Astrocyte (in vitro differentiated cells and primary cell): ENCODE measurements at regions not wholly inside any gene's neighbourhood (a gene's known extent, or its start where the extent isn't known, plus 50 kb on each side); places are given as distances from the start of the nearest gene placed in this dataset.

ENCODE experiments used
- DNase-seq: peaks from one replicate; pipeline ENCODE4 v3.0.0-alpha.2; 2010; ENCODE audit warnings: low read depth
- FAIRE-seq: peaks from 2 replicates; lab custom pipeline; 2011; peaks lifted over from hg19 to GRCh38; lab: Jason Lieb, UNC
- H2AFZ ChIP-seq: 2 replicates; pipeline ENCODE4 v1.6.0; 2012; ENCODE audit warnings: low read depth, low read length, inconsistent platforms
- H3K27ac ChIP-seq: 2 replicates; pipeline ENCODE4 v1.5.1; 2011; ENCODE audit warnings: low read depth, low read length, inconsistent platforms
- H3K27me3 ChIP-seq: 2 replicates; pipeline ENCODE4 v1.6.0; 2011; ENCODE audit warnings: low read length, inconsistent platforms; ENCODE audit not compliant: insufficient read depth
- H3K36me3 ChIP-seq: 2 replicates; pipeline ENCODE4 v1.5.1; 2011; ENCODE audit warnings: low read length, inconsistent platforms; ENCODE audit not compliant: insufficient read depth
- H3K4me1 ChIP-seq: 2 replicates; pipeline ENCODE4 v1.5.1; 2011; ENCODE audit warnings: low read length, inconsistent platforms; ENCODE audit not compliant: insufficient read depth
- H3K4me2 ChIP-seq: 2 replicates; pipeline ENCODE4 v1.6.0; 2012; ENCODE audit warnings: low read length, inconsistent platforms
- H3K4me3 ChIP-seq: 2 replicates; pipeline ENCODE4 v1.5.1; 2011; ENCODE audit warnings: low read depth, mild to moderate bottlenecking, low read length, inconsistent platforms; ENCODE audit not compliant: insufficient read depth
- H3K79me2 ChIP-seq: 2 replicates; pipeline ENCODE4 v1.6.0; 2012; ENCODE audit warnings: mild to moderate bottlenecking, low read length, inconsistent platforms; ENCODE audit not compliant: insufficient read depth
- H3K9ac ChIP-seq: 2 replicates; pipeline ENCODE4 v1.6.0; 2012; ENCODE audit warnings: mild to moderate bottlenecking, low read length, inconsistent platforms
- H3K9me3 ChIP-seq: 2 replicates; pipeline ENCODE4 v1.5.1; 2012; ENCODE audit warnings: low read depth, mild to moderate bottlenecking, low read length, inconsistent platforms; ENCODE audit not compliant: insufficient read depth
- H4K20me1 ChIP-seq: 2 replicates; pipeline ENCODE4 v1.6.0; 2012; ENCODE audit warnings: low read length, inconsistent platforms; ENCODE audit not compliant: insufficient read depth
- H3K27ac Mint-ChIP-seq: one replicate; pipeline ENCODE4 v1.8.0; 2021; ENCODE audit warnings: mild to moderate bottlenecking, mixed read lengths; ENCODE audit not compliant: unreplicated experiment
- H3K27me3 Mint-ChIP-seq: one replicate; pipeline ENCODE4 v1.8.0; 2021; ENCODE audit warnings: low read depth, mixed read lengths; ENCODE audit not compliant: unreplicated experiment
- H3K36me3 Mint-ChIP-seq: one replicate; pipeline ENCODE4 v1.8.0; 2021; ENCODE audit warnings: low read depth, mixed read lengths; ENCODE audit not compliant: unreplicated experiment
- H3K4me1 Mint-ChIP-seq: one replicate; pipeline ENCODE4 v1.8.0; 2021; ENCODE audit warnings: low read depth, mixed read lengths; ENCODE audit not compliant: unreplicated experiment
- H3K4me3 Mint-ChIP-seq: one replicate; pipeline ENCODE4 v1.8.0; 2021; ENCODE audit warnings: mild to moderate bottlenecking, moderate library complexity, mixed read lengths; ENCODE audit not compliant: unreplicated experiment
- H3K9me3 Mint-ChIP-seq: one replicate; pipeline ENCODE4 v1.8.0; 2021; ENCODE audit warnings: mild to moderate bottlenecking, mixed read lengths; ENCODE audit not compliant: unreplicated experiment
- EZH2 ChIP-seq: IDR thresholded peaks from 2 replicates; pipeline ENCODE4 v1.6.1; 2012; ENCODE audit warnings: mild to moderate bottlenecking, low read length, inconsistent platforms; ENCODE audit not compliant: insufficient read depth
- TF ChIP-seq, protein P1 (sequence below): IDR thresholded peaks from 2 replicates; pipeline ENCODE4 v1.5.1; 2011; ENCODE audit warnings: low read depth, mild to moderate bottlenecking, inconsistent platforms, low read length, moderate library complexity; ENCODE audit not compliant: insufficient read depth

DNA sequence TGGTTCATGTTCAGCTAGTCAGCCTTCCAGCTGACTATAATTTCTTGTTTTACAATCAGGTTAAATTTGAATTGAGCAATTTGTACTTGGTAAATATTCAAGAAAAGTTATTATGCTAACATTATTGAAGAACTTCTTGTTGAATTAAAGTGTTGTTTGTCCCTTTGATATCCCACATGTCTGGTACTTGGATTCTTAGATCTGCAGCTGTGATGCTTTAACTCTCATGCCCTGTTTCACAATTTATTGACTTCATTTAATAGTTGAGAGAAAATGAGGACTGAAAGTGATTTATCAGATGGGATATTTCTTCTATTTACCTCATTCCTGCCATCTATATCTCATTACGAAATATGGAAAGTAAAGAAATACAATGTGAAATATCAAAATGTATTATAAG is 92.8 kb downstream of the FASLG start:
- Histone ChIP-seq H3K4me1 (peaks cover 5% of the 10 kb centered on the region), H2AFZ (no peak overlapping the region), H3K4me2 (no peak overlapping the region), H3K27me3 (peaks cover 11% of the 10 kb centered on the region), H3K9me3 (no peaks in the 10 kb centered on the region), H3K36me3 (no peaks in the 10 kb centered on the region), H4K20me1 (no peaks in the 10 kb centered on the region), H3K9ac (no peak overlapping the region), H3K79me2 (no peaks in the 10 kb centered on the region), H3K27ac (no peak overlapping the region), H3K4me3 (no peak overlapping the region)
- Mint-ChIP-seq H3K27me3 (peaks cover 21% of the 10 kb centered on the region), H3K4me3 (no peak overlapping the region), H3K36me3 (no peaks in the 10 kb centered on the region), H3K9me3 (no peaks in the 10 kb centered on the region), H3K27ac (no peak overlapping the region), H3K4me1 (no peaks in the 10 kb centered on the region)
- DNase-seq (no peak), FAIRE-seq (no peak)
- TF ChIP-seq, protein P1, sequence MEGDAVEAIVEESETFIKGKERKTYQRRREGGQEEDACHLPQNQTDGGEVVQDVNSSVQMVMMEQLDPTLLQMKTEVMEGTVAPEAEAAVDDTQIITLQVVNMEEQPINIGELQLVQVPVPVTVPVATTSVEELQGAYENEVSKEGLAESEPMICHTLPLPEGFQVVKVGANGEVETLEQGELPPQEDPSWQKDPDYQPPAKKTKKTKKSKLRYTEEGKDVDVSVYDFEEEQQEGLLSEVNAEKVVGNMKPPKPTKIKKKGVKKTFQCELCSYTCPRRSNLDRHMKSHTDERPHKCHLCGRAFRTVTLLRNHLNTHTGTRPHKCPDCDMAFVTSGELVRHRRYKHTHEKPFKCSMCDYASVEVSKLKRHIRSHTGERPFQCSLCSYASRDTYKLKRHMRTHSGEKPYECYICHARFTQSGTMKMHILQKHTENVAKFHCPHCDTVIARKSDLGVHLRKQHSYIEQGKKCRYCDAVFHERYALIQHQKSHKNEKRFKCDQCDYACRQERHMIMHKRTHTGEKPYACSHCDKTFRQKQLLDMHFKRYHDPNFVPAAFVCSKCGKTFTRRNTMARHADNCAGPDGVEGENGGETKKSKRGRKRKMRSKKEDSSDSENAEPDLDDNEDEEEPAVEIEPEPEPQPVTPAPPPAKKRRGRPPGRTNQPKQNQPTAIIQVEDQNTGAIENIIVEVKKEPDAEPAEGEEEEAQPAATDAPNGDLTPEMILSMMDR, result no peak
- TF ChIP-seq EZH2, result no peak

DNA sequence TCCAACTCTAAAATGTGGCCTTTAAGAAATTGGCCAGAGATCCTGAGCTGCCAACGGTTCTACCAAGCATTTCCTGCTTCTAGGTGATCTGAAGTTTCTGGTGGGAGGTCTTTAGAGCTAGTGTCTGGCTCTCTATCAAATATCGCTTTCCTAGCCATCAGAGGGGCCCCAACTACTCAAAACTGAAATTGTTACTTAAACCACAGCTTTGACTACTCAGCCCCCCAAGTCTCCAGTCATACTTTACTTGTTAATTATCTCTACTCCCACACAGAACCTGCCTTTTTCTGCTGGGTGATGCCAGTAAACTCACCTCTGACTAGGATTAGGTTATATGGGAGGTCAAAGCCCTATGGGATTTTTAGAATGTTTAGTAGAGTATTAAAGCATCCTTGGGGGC is 95.1 kb downstream of the FASLG start:
- no peaks in the 10 kb centered on the region for H3K36me3 Mint-ChIP-seq
- H4K20me1 ChIP-seq, result no peaks in the 10 kb centered on the region
- FAIRE-seq (no peak), DNase-seq (no peak)
- no peak overlapping the region for H2AFZ ChIP-seq
- H3K27ac Mint-ChIP-seq, result no peak overlapping the region
- no peak overlapping the region for H3K4me3 Mint-ChIP-seq
- H3K9me3 ChIP-seq, result no peaks in the 10 kb centered on the region
- H3K4me1 ChIP-seq, result no peaks in the 10 kb centered on the region
- H3K4me2 ChIP-seq, result no peak overlapping the region
- no peak for TF ChIP-seq EZH2
- TF ChIP-seq, protein P1, result no peak
- H3K27me3 Mint-ChIP-seq, result peaks cover 20% of the 10 kb centered on the region
- H3K9me3 Mint-ChIP-seq, result no peaks in the 10 kb centered on the region
- H3K4me3 ChIP-seq, result no peak overlapping the region
- no peak overlapping the region for H3K27ac ChIP-seq
- no peaks in the 10 kb centered on the region for H3K36me3 ChIP-seq
- H3K79me2 ChIP-seq, result no peaks in the 10 kb centered on the region
- no peak overlapping the region for H3K9ac ChIP-seq
- peaks cover 11% of the 10 kb centered on the region for H3K27me3 ChIP-seq
- H3K4me1 Mint-ChIP-seq, result no peaks in the 10 kb centered on the region

DNA sequence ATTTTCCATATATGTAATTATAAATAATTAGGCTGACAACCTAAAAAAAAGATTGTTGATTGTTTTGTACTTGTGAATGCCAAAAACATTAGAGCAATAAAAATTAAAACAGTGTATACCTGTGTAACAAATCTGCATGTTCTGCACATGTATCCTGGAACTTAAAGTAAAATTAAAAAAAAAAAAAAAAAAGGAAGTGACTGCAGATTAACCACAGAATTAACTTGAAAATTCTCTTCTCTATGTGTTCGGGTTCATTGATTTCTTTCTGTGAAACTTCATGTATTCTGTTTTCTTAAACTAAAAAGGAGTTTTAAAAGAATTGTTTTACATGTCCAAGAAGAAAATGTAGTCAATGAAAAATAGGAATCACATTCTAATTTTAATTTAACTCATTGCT is 95.7 kb downstream of the FASLG start:
- FAIRE-seq, result no peak
- no peak for TF ChIP-seq EZH2

More for the DNA sequence above, 95.7 kb downstream of the FASLG start:
- Histone ChIP-seq H3K4me3 (no peak overlapping the region), H3K4me1 (no peaks in the 10 kb centered on the region), H3K79me2 (no peaks in the 10 kb centered on the region), H3K9me3 (no peaks in the 10 kb centered on the region), H3K4me2 (no peak overlapping the region), H4K20me1 (no peaks in the 10 kb centered on the region), H3K36me3 (no peaks in the 10 kb centered on the region), H3K9ac (no peak overlapping the region), H3K27ac (no peak overlapping the region), H3K27me3 (peaks cover 8% of the 10 kb centered on the region), H2AFZ (no peak overlapping the region)
- Mint-ChIP-seq H3K4me3 (no peak overlapping the region), H3K27ac (no peak overlapping the region), H3K9me3 (no peaks in the 10 kb centered on the region), H3K36me3 (no peaks in the 10 kb centered on the region), H3K4me1 (no peaks in the 10 kb centered on the region), H3K27me3 (peaks cover 15% of the 10 kb centered on the region)
- no peak for DNase-seq
